ENCODE measurements at regions not wholly inside any gene's neighbourhood (a gene's known extent, or its start where the extent isn't known, plus 50 kb on each side); places are given as distances from the start of the nearest gene placed in this dataset.

- no peaks in the 10 kb centered on the region for H3K27me3 ChIP-seq
- no peaks in the 10 kb centered on the region for H4K20me1 ChIP-seq
- peaks cover 0 to 23% (median 0%) of the 10 kb centered on the region in 10 experiments; a peak in 6 of 20 replicates for H3K4me1 ChIP-seq
- no peaks in the 10 kb centered on the region for H3K9me3 ChIP-seq (replicated peaks in 1 of 11)
- H3K9ac ChIP-seq: no peak overlapping the region
- H3K4me3 ChIP-seq: no peak overlapping the region
- no peak for TF ChIP-seq Cebpa-rat (IDR thresholded peaks at IDR 0.05)
- H3K36me3 ChIP-seq: no peaks in the 10 kb centered on the region
- peak overlapping the region in 2 of 11 experiments; percentile 15 to 35; a peak in 1 of 22 replicates for H3K4me2 ChIP-seq
- H3K27ac ChIP-seq: peak overlapping the region in 1 of 11 experiments; percentile 15; a peak in 1 of 22 replicates
Measured at GRCh38 chr5:39948341-39948740, 523.6 kb upstream of the DAB2 start.

- peaks cover 0 to 23% (median 0%) of the 10 kb centered on the region in 10 experiments; a peak in 6 of 20 replicates for H3K4me1 ChIP-seq
- no peak overlapping the region for H3K4me3 ChIP-seq
- no peaks in the 10 kb centered on the region for H4K20me1 ChIP-seq
- no peaks in the 10 kb centered on the region for H3K36me3 ChIP-seq
- H3K4me2 ChIP-seq: no peak overlapping the region
- H3K9me3 ChIP-seq (replicated peaks in 1 of 11): no peaks in the 10 kb centered on the region
- TF ChIP-seq Cebpa-rat (IDR thresholded peaks at IDR 0.05): no peak
- no peak overlapping the region for H3K9ac ChIP-seq
- H3K27ac ChIP-seq: peak overlapping the region in 1 of 11 experiments; percentile 15; a peak in 1 of 22 replicates
- no peaks in the 10 kb centered on the region for H3K27me3 ChIP-seq
Measured at GRCh38 chr5:39947657-39948056, 522.9 kb upstream of the DAB2 start.

DNA sequence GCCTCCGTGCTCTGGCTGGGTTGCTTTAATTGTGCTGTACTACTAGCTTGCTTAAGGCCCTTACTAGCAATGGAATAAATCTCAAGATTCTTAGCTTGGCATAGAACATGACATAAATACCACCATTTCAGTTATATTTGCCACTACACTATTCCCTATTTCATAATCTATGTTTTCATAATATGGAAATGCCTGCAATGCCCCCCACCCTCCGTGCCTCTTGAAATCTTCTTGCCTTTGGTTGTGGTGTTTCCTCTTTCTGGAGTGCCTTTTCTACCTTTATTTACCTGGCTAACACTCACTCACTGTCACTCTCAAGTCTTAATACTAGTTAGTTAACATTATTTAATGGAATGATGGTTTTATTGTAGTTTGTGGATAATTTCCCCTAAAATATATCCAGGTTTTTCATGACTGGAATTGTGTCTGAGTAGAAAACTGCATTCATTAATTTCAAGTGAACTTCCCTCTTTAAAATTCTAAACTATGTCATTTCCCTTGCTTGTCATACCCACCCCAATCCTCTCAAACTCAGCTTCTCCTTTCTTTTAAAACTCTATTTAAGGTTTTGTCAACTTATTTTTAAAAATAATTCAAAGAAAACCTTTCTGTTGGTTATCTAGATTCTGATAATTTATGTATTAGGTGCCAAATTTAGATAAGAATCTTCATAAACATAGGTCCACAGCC is 521.7 kb upstream of the DAB2 start:
- no peaks in the 10 kb centered on the region for H4K20me1 ChIP-seq
- TF ChIP-seq Cebpa-rat (IDR thresholded peaks at IDR 0.05): no peak
- H3K36me3 ChIP-seq: no peaks in the 10 kb centered on the region
- 0 out of 22 replicates have a peak overlapping the region, but pooled peaks of 2 of the 11 experiments have one; percentile 4 to 17 for H3K27ac ChIP-seq
- peak overlapping the region in 4 of 11 experiments; percentile 1 to 57 (median 38); a peak in 5 of 22 replicates for H3K4me2 ChIP-seq
- no peak overlapping the region for H3K9ac ChIP-seq
- H3K27me3 ChIP-seq: no peaks in the 10 kb centered on the region
- no peak overlapping the region for H3K4me3 ChIP-seq
- H3K9me3 ChIP-seq (replicated peaks in 1 of 11): no peaks in the 10 kb centered on the region
- peaks cover 0 to 23% (median 0%) of the 10 kb centered on the region in 10 experiments; a peak in 6 of 20 replicates for H3K4me1 ChIP-seq

- Histone ChIP-seq H3K36me3 (no peaks in the 10 kb centered on the region), H3K27me3 (no peaks in the 10 kb centered on the region), H3K4me2 (peak overlapping the region in 3 of 11 experiments; percentile 32 to 57 (median 43); a peak in 5 of 22 replicates), H3K9ac (no peak overlapping the region), H4K20me1 (no peaks in the 10 kb centered on the region), H3K4me3 (no peak overlapping the region), H3K4me1 (peaks cover 0 to 23% (median 0%) of the 10 kb centered on the region in 10 experiments; a peak in 6 of 20 replicates), H3K27ac (0 out of 22 replicates have a peak overlapping the region, but pooled peaks of 1 of the 11 experiments have one; percentile 4), H3K9me3 (replicated peaks in 1 of 11) (no peaks in the 10 kb centered on the region)
- TF ChIP-seq Cebpa-rat (IDR thresholded peaks at IDR 0.05): no peak
Measured at GRCh38 chr5:39945870-39946269, 521.1 kb upstream of the DAB2 start.

- TF ChIP-seq Cebpa-rat (IDR thresholded peaks at IDR 0.05): no peak
- H3K36me3 ChIP-seq: no peaks in the 10 kb centered on the region
- no peaks in the 10 kb centered on the region for H3K9me3 ChIP-seq (replicated peaks in 1 of 11)
- peaks cover 0 to 23% (median 0%) of the 10 kb centered on the region in 10 experiments; a peak in 6 of 20 replicates for H3K4me1 ChIP-seq
- H3K27me3 ChIP-seq: no peaks in the 10 kb centered on the region
- H4K20me1 ChIP-seq: no peaks in the 10 kb centered on the region
- H3K4me2 ChIP-seq: no peak overlapping the region
- no peak overlapping the region for H3K4me3 ChIP-seq
- H3K9ac ChIP-seq: no peak overlapping the region
- no peak overlapping the region for H3K27ac ChIP-seq
Measured at GRCh38 chr5:39943811-39944210, 519.0 kb upstream of the DAB2 start.

- Histone ChIP-seq H3K27ac (no peak overlapping the region), H4K20me1 (no peaks in the 10 kb centered on the region), H3K36me3 (no peaks in the 10 kb centered on the region), H3K4me1 (peaks cover 0 to 16% (median 0%) of the 10 kb centered on the region in 10 experiments; a peak in 6 of 20 replicates), H3K4me3 (no peak overlapping the region), H3K4me2 (no peak overlapping the region), H3K9me3 (replicated peaks in 1 of 11) (peaks cover 0 to 6% (median 0%) of the 10 kb centered on the region in 11 experiments; a peak in 2 of 22 replicates), H3K9ac (no peak overlapping the region), H3K27me3 (no peaks in the 10 kb centered on the region)
- no peak for TF ChIP-seq Cebpa-rat (IDR thresholded peaks at IDR 0.05)
Measured at GRCh38 chr5:39942606-39943005, 517.8 kb upstream of the DAB2 start.

DNA sequence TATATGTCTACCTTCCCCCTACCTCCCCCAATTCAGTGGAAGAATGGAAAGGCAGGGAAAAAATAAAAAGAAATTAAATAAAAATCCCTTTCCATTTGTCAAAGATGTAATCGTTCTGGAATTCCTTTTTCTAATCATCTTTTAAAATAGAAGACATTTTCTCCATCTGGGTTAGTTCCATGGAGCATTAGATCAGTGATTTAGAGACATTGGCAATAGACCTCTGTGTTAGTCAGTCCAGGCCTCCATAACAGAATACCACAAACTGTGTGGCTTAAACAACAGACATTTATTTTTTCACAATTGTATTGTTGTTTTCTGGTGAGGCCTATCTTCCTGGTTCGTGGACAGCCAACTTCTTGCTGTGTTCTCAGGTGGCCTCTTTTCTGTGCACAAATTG is 516.6 kb upstream of the DAB2 start:
- Histone ChIP-seq H4K20me1 (no peaks in the 10 kb centered on the region), H3K4me3 (no peak overlapping the region), H3K9me3 (replicated peaks in 1 of 11) (peaks cover 0 to 6% (median 0%) of the 10 kb centered on the region in 11 experiments; a peak in 2 of 22 replicates), H3K9ac (no peak overlapping the region), H3K4me1 (peaks cover 0 to 7% (median 0%) of the 10 kb centered on the region in 10 experiments; a peak in 6 of 20 replicates), H3K4me2 (no peak overlapping the region), H3K27ac (no peak overlapping the region), H3K27me3 (no peaks in the 10 kb centered on the region), H3K36me3 (no peaks in the 10 kb centered on the region)
- TF ChIP-seq Cebpa-rat (IDR thresholded peaks at IDR 0.05): no peak

GRCh38 chr5:39934830-39935229 is 510.1 kb upstream of the DAB2 start:
- no peak overlapping the region for H3K9ac ChIP-seq
- no peaks in the 10 kb centered on the region for H3K36me3 ChIP-seq
- no peak overlapping the region for H3K4me2 ChIP-seq
- H3K4me3 ChIP-seq: no peak overlapping the region
- H4K20me1 ChIP-seq: no peaks in the 10 kb centered on the region
- no peak for TF ChIP-seq Cebpa-rat (IDR thresholded peaks at IDR 0.05)
- no peaks in the 10 kb centered on the region for H3K4me1 ChIP-seq
- H3K27me3 ChIP-seq: no peaks in the 10 kb centered on the region
- H3K27ac ChIP-seq: no peak overlapping the region
- peaks cover 0 to 6% (median 0%) of the 10 kb centered on the region in 11 experiments; a peak in 2 of 22 replicates for H3K9me3 ChIP-seq (replicated peaks in 1 of 11)

- no peak for TF ChIP-seq Cebpa-rat (IDR thresholded peaks at IDR 0.05)
- H3K36me3 ChIP-seq: no peaks in the 10 kb centered on the region
- H4K20me1 ChIP-seq: no peaks in the 10 kb centered on the region
- H3K4me3 ChIP-seq: no peak overlapping the region
- H3K27ac ChIP-seq: no peak overlapping the region
- H3K9me3 ChIP-seq (replicated peaks in 1 of 11): no peaks in the 10 kb centered on the region
- H3K4me2 ChIP-seq: no peak overlapping the region
- no peak overlapping the region for H3K9ac ChIP-seq
- no peaks in the 10 kb centered on the region for H3K4me1 ChIP-seq
- H3K27me3 ChIP-seq: no peaks in the 10 kb centered on the region
Measured at GRCh38 chr5:39933061-39933460, 508.3 kb upstream of the DAB2 start.

Measured in BLaER1 treated with 17β-estradiol and CSF1 and Interleukin-3, amounts not matched to agents 10 nM and 100 nM (cell line).